ENCODE measurements at regions not wholly inside any gene's neighbourhood (a gene's known extent, or its start where the extent isn't known, plus 50 kb on each side); places are given as distances from the start of the nearest gene placed in this dataset.

GRCh38 chr12:87305481-87305880, 723.7 kb downstream of the C12orf50 start:
- Histone ChIP-seq H3K9ac (no peak overlapping the region), H3K27me3 (replicated peaks; ENCODE audit: insufficient read depth) (no peaks in the 10 kb centered on the region), H3K79me2 (ENCODE audit: insufficient read depth) (no peaks in the 10 kb centered on the region), H3K4me3 (no peak overlapping the region), H3K27ac (no peak overlapping the region), H3K9me3 (ENCODE audit: low read depth) (no peaks in the 10 kb centered on the region), H2AFZ (no peak overlapping the region; the same call in 1 of the 2 replicates), H3F3A (ENCODE audit: insufficient read depth) (no peaks in the 10 kb centered on the region), H4K20me1 (ENCODE audit: insufficient read depth) (no peaks in the 10 kb centered on the region), H3K9me2 (ENCODE audit: insufficient read depth) (no peaks in the 10 kb centered on the region), H3K36me3 (ENCODE audit: low read depth) (no peaks in the 10 kb centered on the region), H3K4me1 (ENCODE audit: insufficient read depth) (0 out of 2 replicates have a peak, but pooled peaks cover 10% of the 10 kb centered on the region), H3K4me2 (ENCODE audit: unreplicated experiment) (no peak overlapping the region)
- in situ Hi-C loops (cut with MboI), result no loop called here
- no peak for TF ChIP-seq EZH2phosphoT487 (IDR thresholded peaks at IDR 0.05; ENCODE audit: insufficient read depth, low read depth)
- TF ChIP-seq EZH2 (IDR thresholded peaks at IDR 0.05; ENCODE audit: insufficient read depth, poor library complexity, severe bottlenecking), result no peak
- DNase-seq, result no peak

GRCh38 chr12:87304406-87304805, 724.8 kb downstream of the C12orf50 start:
- H3K27me3 ChIP-seq (replicated peaks; ENCODE audit: insufficient read depth), result no peaks in the 10 kb centered on the region
- H3K27ac ChIP-seq, result no peak overlapping the region
- no peak overlapping the region for H3K4me2 ChIP-seq (ENCODE audit: unreplicated experiment)
- no peaks in the 10 kb centered on the region for H3K79me2 ChIP-seq (ENCODE audit: insufficient read depth)
- H4K20me1 ChIP-seq (ENCODE audit: insufficient read depth), result no peaks in the 10 kb centered on the region
- 28% methylated on average over 2 of the region's 2 CpGs for WGBS, 2 experiments (ENCODE audit: low coverage in 1 of 2, low lambda C conversion rate in 2 of 2, missing lambda C conversion rate in 2 of 2)
- H3K9me3 ChIP-seq (ENCODE audit: low read depth), result no peaks in the 10 kb centered on the region
- H3K9ac ChIP-seq, result no peak overlapping the region
- H3K4me3 ChIP-seq, result no peak overlapping the region
- in situ Hi-C loops (cut with MboI), result no loop called here
- no peak for DNase-seq
- no peak for TF ChIP-seq EZH2 (IDR thresholded peaks at IDR 0.05; ENCODE audit: insufficient read depth, poor library complexity, severe bottlenecking)
- no peak for TF ChIP-seq EZH2phosphoT487 (IDR thresholded peaks at IDR 0.05; ENCODE audit: insufficient read depth, low read depth)
- H3K4me1 ChIP-seq (ENCODE audit: insufficient read depth), result 0 out of 2 replicates have a peak, but pooled peaks cover 10% of the 10 kb centered on the region
- H2AFZ ChIP-seq, result no peak overlapping the region
- H3K9me2 ChIP-seq (ENCODE audit: insufficient read depth), result no peaks in the 10 kb centered on the region
- no peaks in the 10 kb centered on the region for H3K36me3 ChIP-seq (ENCODE audit: low read depth)
- H3F3A ChIP-seq (ENCODE audit: insufficient read depth), result no peaks in the 10 kb centered on the region

DNA sequence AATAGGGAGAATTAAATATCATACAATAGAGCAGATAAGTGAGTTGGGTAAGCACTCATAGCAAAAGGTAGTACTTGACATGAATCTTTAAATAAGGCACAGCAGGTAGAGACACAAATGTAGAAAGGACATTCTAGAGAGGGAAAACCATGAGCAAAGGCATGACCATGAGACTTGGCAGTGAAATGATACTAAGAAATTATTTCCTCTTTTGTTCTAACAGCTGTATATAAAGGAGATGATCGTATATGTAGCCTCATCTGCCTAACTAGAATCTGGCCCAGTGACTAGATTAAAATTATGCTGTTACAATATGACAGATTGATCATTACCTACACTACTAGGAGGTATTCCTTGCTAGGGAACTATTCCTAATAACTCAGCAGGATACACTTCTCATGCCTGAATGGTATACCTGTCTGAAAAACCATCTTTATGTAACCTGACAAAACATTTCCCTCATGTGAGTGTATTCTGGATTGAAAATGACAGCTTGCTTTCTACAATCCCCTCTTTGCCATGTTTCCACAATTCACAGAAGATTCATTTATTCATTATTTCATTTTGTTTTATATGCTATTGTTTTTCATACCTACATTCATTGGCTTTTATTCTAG, 725.7 kb downstream of the C12orf50 start:
- Histone ChIP-seq H3F3A (ENCODE audit: insufficient read depth) (no peaks in the 10 kb centered on the region), H2AFZ (no peak overlapping the region), H3K9me3 (ENCODE audit: low read depth) (no peaks in the 10 kb centered on the region), H3K4me2 (ENCODE audit: unreplicated experiment) (no peak overlapping the region), H3K27ac (no peak overlapping the region), H3K79me2 (ENCODE audit: insufficient read depth) (no peaks in the 10 kb centered on the region), H3K9me2 (ENCODE audit: insufficient read depth) (no peaks in the 10 kb centered on the region), H3K27me3 (replicated peaks; ENCODE audit: insufficient read depth) (no peaks in the 10 kb centered on the region), H3K4me1 (ENCODE audit: insufficient read depth) (0 out of 2 replicates have a peak, but pooled peaks cover 10% of the 10 kb centered on the region), H3K9ac (no peak overlapping the region), H3K36me3 (ENCODE audit: low read depth) (no peaks in the 10 kb centered on the region), H3K4me3 (no peak overlapping the region), H4K20me1 (ENCODE audit: insufficient read depth) (no peaks in the 10 kb centered on the region)
- in situ Hi-C loops (cut with MboI), result no loop called here
- no peak for DNase-seq
- TF ChIP-seq EZH2phosphoT487 (IDR thresholded peaks at IDR 0.05; ENCODE audit: insufficient read depth, low read depth) (no peak), EZH2 (IDR thresholded peaks at IDR 0.05; ENCODE audit: insufficient read depth, poor library complexity, severe bottlenecking) (no peak)
- 45 to 54% methylated on average over 1 of the region's 1 CpG for WGBS, 2 experiments (ENCODE audit: low coverage in 1 of 2, low lambda C conversion rate in 2 of 2, missing lambda C conversion rate in 2 of 2)

- in situ Hi-C loops (cut with MboI), result no loop called here
- TF ChIP-seq EZH2 (IDR thresholded peaks at IDR 0.05; ENCODE audit: insufficient read depth, poor library complexity, severe bottlenecking) (no peak), EZH2phosphoT487 (IDR thresholded peaks at IDR 0.05; ENCODE audit: insufficient read depth, low read depth) (no peak)
Observed at GRCh38 chr12:87302126-87302745, 727.0 kb downstream of the C12orf50 start.

More at GRCh38 chr12:87302126-87302745, 727.0 kb downstream of the C12orf50 start:
- H3K4me3 ChIP-seq, result no peak overlapping the region
- no peaks in the 10 kb centered on the region for H3K9me3 ChIP-seq (ENCODE audit: low read depth)
- H3K4me2 ChIP-seq (ENCODE audit: unreplicated experiment), result peak overlapping the region; percentile 28
- H3K36me3 ChIP-seq (ENCODE audit: low read depth), result no peaks in the 10 kb centered on the region
- H3K9me2 ChIP-seq (ENCODE audit: insufficient read depth), result no peaks in the 10 kb centered on the region
- H2AFZ ChIP-seq, result no peak overlapping the region
- no peak overlapping the region for H3K27ac ChIP-seq
- 36 to 40% methylated on average over 5 of the region's 5 CpGs for WGBS, 2 experiments (ENCODE audit: low coverage in 1 of 2, low lambda C conversion rate in 2 of 2, missing lambda C conversion rate in 2 of 2)
- no peaks in the 10 kb centered on the region for H3K27me3 ChIP-seq (replicated peaks; ENCODE audit: insufficient read depth)
- no peaks in the 10 kb centered on the region for H3F3A ChIP-seq (ENCODE audit: insufficient read depth)
- no peak overlapping the region for H3K9ac ChIP-seq
- 0 out of 2 replicates have a peak, but pooled peaks cover 10% of the 10 kb centered on the region for H3K4me1 ChIP-seq (ENCODE audit: insufficient read depth)
- no peaks in the 10 kb centered on the region for H4K20me1 ChIP-seq (ENCODE audit: insufficient read depth)
- H3K79me2 ChIP-seq (ENCODE audit: insufficient read depth), result no peaks in the 10 kb centered on the region
- DNase-seq, result peak; percentile 23
